GM21447 (cell line): ENCODE measurements at regions not wholly inside any gene's neighbourhood (a gene's known extent, or its start where the extent isn't known, plus 50 kb on each side); places are given as distances from the start of the nearest gene placed in this dataset.
"Not testable (repeated sequence)": the region's sequence is repeated elsewhere in the genome, so short reads cannot be mapped to it uniquely, and the experiment has no call there.

Experiments
- ATAC-seq: cut with Tn5 transposase; IDR thresholded peaks from one replicate; pipeline ENCODE4 v1.9.1; 2021; ENCODE audit not compliant: unreplicated experiment

- not testable (repeated sequence) for ATAC-seq
Measured at GRCh38 chr2:208921358-208921757, 502.5 kb upstream of the MAP2 start.

GRCh38 chr2:208927867-208928266, 496.0 kb upstream of the MAP2 start:
- no peak for ATAC-seq

- ATAC-seq: no peak
Measured at GRCh38 chr2:208929139-208929864, 494.5 kb upstream of the MAP2 start.

GRCh38 chr2:208929894-208930427, 493.9 kb upstream of the MAP2 start:
- ATAC-seq: no peak

- no peak for ATAC-seq
Measured at GRCh38 chr2:208935531-208935930, 488.3 kb upstream of the MAP2 start.

GRCh38 chr2:208937521-208937920, 486.3 kb upstream of the MAP2 start:
- no peak for ATAC-seq

GRCh38 chr2:208939852-208940251, 484.0 kb upstream of the MAP2 start:
- ATAC-seq: no peak

- no peak for ATAC-seq
Measured at GRCh38 chr2:208945719-208946256, 478.1 kb upstream of the MAP2 start.

- no peak for ATAC-seq
Measured at GRCh38 chr2:208948073-208948472, 475.8 kb upstream of the MAP2 start.

GRCh38 chr2:208970070-208970469, 453.8 kb upstream of the MAP2 start:
- ATAC-seq: no peak

GRCh38 chr2:208977582-208977981, 446.3 kb upstream of the MAP2 start:
- ATAC-seq: no peak

GRCh38 chr2:208978946-208979345, 444.9 kb upstream of the MAP2 start:
- ATAC-seq: no peak

- no peak for ATAC-seq
Measured at GRCh38 chr2:208980321-208980720, 443.5 kb upstream of the MAP2 start.

- ATAC-seq: no peak
Measured at GRCh38 chr2:208982831-208983230, 441.0 kb upstream of the MAP2 start.

GRCh38 chr2:208983486-208983885, 440.4 kb upstream of the MAP2 start:
- ATAC-seq: no peak

- ATAC-seq: no peak
Measured at GRCh38 chr2:208984376-208985090, 439.3 kb upstream of the MAP2 start.

- ATAC-seq: no peak
Measured at GRCh38 chr2:208985644-208986043, 438.2 kb upstream of the MAP2 start.

- no peak for ATAC-seq
Measured at GRCh38 chr2:208990716-208991115, 433.1 kb upstream of the MAP2 start.

GRCh38 chr2:208999911-209000310, 423.9 kb upstream of the MAP2 start:
- no peak for ATAC-seq

- no peak for ATAC-seq
Measured at GRCh38 chr2:209002054-209002453, 421.8 kb upstream of the MAP2 start.

- ATAC-seq: no peak
Measured at GRCh38 chr2:209005371-209005770, 418.5 kb upstream of the MAP2 start.
